NOMO-1 treated with dmso at 0.1 percent for 144 hours (cell line): ENCODE measurements at regions not wholly inside any gene's neighbourhood (a gene's known extent, or its start where the extent isn't known, plus 50 kb on each side); places are given as distances from the start of the nearest gene placed in this dataset.
A peak's percentile ranks its signal among the peaks of the same experiment; 100 is the strongest.
"Not testable (repeated sequence)": the region's sequence is repeated elsewhere in the genome, so short reads cannot be mapped to it uniquely, and the experiment has no call there.

Experiments used
- DNase-seq: peaks from one replicate; lab custom pipeline; 2025; ENCODE audit not compliant: unreplicated experiment; lab: John Stamatoyannopoulos, UW

GRCh38 chr18:67455890-67456501 lies 60.5 kb downstream of the DSEL start:
- no peak for DNase-seq

DNA sequence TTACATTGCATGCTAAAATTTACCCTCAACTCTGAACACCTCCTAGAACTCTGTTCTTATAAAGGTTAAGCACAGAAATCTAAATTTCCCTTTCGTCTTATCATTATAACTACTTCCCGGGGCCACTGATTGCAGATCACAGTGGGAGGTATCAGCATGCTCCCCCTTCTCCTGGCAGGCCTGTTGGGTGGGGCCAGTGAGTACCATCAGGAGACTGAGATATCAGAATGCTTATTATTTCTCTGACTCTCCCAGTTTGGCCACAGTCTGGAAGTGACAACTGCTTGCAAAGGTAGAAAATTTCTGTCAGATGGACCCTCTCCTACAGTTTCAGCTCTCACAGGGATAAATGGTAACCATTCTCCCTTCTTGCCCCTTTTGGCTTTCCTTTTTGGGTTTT lies 62.6 kb downstream of the DSEL start:
- no peak for DNase-seq

- no peak for DNase-seq
Measured at GRCh38 chr18:67451960-67452359, 64.6 kb downstream of the DSEL start.

DNA sequence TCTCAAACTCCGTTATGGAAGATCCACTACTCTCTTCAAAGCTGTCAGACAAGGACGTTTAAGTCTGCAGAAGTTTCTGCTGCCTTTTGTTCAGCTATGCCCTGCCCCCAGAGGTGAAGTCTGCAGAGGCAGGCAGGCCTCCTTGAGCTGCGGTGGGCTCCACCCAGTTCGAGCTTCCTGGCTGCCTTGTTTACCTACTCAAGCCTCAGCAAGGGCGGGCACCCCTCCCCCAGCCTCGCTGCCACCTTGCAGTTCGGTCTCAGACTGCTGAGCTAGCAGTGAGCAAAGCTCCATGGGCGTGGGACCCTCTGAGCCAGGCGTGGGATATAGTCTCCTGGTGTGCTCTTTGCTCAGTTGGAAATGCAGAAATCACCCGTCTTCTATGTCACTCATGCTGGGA lies 65.4 kb downstream of the DSEL start:
- not testable (repeated sequence) for DNase-seq

GRCh38 chr18:67433971-67434370 lies 82.5 kb downstream of the DSEL start:
- no peak for DNase-seq

- DNase-seq, result no peak
Measured at GRCh38 chr18:67432806-67433205, 83.7 kb downstream of the DSEL start.

DNA sequence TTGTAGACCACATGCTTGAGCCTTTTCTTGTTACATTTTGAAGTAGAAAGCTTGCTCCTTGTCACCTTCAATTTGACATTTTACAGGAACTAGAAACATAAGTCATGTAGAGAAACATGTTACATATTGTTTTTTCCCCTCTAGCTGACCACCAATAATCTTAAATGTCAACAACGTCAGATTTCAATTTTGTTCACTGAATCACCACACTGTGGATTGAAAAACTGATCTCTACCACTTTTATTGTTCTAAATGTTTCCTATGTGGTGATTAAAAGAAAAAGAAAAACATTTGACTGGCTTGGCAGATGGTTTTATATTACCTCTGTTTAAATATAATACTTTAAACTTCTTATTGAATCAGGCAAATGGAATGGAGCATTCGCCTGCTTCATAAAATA lies 87.7 kb downstream of the DSEL start:
- DNase-seq, result no peak

- DNase-seq, result no peak
Measured at GRCh38 chr18:67428158-67428557, 88.4 kb downstream of the DSEL start.

GRCh38 chr18:67426486-67426885 lies 90.0 kb downstream of the DSEL start:
- no peak for DNase-seq

GRCh38 chr18:67425672-67426071 lies 90.8 kb downstream of the DSEL start:
- DNase-seq, result no peak

DNA sequence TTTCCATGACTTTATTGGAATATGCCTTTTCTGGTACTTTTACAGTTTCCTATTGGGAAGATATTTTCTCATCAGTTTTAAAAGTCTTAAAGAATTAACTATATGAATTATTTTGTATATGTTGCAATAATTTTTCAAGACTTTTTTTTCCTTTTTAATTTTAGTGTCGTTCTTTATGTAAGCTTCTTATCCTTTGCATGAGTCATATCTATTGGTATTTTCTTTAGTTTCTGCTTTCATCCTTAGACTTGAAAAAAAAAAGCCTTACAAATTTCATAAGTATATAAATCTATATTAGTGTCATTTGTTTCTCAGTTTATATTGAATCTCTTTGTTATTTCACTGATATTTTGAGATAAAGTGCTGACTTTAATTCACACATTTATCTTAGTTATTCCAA lies 94.9 kb downstream of the DSEL start:
- DNase-seq, result no peak

- peak; percentile 9 for DNase-seq
Measured at GRCh38 chr18:67417864-67418523, 98.5 kb downstream of the DSEL start.

DNA sequence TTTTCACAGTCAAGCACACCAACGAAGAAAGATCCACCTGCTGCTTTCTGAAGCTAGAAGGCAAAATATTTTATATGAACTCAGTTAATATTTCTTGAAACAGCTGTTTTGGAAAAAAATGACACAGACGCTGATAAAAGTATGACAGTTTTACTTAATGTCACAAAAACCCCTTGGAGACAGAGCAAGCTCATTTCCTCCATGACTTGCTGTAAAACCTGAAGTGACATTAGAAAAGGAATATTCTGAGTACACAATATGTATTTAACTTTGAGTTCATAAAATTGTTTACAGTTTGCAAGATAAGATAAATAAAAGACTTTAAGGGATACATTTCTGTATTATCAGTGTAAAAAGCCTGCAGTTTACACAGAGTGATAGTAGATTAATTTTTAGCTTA lies 105.4 kb downstream of the DSEL start:
- DNase-seq, result no peak

DNA sequence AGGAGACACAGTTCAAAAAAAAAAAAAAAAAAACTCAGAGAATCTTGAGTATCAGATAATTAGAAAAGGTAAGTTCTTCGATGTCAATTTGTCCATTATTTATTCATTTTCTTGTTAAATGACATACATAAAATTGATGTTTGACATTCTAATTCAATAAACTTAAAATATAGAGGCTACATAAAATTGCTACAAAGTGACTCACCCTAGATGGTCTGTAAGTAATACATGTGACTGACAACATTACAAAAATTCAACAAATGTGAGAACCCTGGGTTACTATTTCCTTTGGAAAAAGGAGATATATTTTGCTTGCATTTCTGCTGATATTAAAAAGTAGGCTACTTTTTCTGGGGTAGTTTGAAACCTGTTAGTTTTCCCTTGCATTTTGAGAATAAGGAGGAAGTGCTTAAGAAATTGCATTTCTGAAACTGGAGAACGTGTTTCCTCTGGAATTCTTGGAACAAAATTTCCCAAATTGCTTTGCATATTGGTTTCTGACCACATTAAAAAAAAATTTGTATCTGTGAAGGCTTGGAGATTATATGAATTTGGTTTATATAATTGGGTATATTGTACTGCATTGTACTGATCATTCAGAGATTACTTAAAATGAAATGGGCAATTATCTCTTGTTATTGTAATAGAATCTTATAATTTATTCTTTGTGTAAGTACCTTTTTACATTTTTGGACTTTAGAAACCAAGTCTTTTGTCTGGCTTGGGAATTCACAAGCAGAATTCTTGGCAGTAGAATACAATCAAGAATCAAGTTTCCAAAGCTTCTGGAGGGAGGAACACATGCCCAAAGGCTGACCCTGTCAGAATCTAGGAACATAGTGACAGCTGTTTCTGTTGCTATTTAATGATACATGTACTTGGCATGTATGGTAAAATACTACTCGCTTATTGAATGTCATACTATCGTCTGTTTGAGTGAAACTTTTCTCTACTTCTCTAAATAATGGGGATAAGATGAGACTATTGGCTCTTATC lies 106.1 kb downstream of the DSEL start:
- DNase-seq, result no peak

- DNase-seq, result no peak
Measured at GRCh38 chr18:67408240-67408639, 108.3 kb downstream of the DSEL start.

DNA sequence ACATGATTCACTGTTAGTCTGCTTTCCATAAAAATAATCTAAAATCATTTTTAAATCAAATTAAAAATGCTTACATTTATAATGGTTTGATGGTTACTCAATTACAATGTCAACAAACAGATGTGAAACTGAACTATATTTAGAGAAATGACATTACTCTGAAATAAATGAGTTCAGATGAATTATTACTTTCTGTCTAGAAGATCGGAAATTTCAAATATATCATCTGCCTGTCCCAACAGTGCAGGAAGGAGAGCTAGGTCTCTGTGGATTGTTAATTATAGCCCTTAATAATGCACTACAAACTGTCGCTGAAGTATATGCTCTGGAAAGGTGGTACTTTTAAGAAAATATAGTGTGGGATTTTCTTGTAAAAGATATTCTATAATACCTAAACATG lies 109.8 kb downstream of the DSEL start:
- DNase-seq, result no peak

- DNase-seq, result no peak
Measured at GRCh38 chr18:67402543-67402942, 114.0 kb downstream of the DSEL start.

GRCh38 chr18:67400502-67401117 lies 115.9 kb downstream of the DSEL start:
- no peak for DNase-seq

DNA sequence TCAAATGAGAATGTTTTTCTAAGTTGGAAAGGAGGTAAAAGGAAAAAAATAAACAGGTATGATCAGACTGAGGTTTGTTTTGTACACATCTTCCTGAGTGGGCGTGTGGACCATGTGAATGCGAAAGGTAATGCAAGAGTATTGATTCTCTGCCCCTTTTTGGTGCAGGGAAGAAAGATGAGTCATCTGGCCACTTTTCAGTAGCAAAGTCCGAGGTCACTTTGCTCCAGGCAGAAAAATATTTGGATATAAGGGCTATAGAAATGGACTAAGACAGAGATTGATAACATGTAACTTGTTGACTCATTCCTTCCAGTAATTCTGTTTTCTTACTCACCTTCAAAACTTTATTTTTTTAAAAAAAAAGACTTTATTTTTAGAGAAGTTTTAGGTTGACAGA lies 130.5 kb downstream of the DSEL start:
- DNase-seq, result no peak

DNA sequence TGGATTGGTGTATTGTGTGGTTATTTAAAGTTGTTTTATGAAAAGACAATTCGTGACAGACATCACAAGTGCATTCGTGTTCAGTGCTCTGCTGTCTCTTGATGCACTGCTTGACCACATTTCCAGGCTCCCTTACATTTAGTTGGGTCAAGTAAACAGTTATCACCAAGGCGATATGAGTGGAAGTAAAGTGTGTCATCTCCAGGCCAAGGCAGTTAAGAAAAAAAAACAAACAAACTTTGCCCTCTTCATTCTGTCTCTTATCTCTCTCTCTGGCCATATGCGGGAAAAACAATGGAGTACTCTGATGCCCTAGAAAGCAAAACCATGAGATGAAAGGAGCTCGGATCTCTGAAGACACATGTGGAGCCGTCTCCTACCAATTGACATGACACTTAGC lies 131.1 kb downstream of the DSEL start:
- no peak for DNase-seq

DNA sequence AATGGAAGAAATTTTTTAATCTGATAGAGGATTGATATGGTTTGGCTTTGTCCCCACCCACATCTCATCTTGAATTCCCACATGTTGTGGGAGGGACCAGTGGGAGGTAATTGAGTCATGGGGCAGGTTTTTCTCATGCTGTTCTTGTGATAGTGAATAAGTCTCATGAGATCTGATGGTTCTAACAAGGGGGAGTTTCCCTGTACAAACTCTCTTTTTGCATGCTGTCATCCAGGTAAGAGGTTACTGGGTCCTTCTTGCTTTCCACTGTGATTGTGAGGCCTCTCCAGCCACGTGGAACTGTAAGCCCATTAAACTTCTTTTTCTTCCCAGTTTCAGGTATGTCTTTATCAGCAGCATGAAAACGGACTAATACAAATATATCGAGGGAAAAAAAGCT lies 132.5 kb downstream of the DSEL start:
- DNase-seq, result not testable (repeated sequence)
